ENCODE measurements at regions not wholly inside any gene's neighbourhood (a gene's known extent, or its start where the extent isn't known, plus 50 kb on each side); places are given as distances from the start of the nearest gene placed in this dataset.
"Not testable (repeated sequence)": the region's sequence is repeated elsewhere in the genome, so short reads cannot be mapped to it uniquely, and the experiment has no call there.

GRCh38 chr2:90027231-90027643 is 1335.8 kb downstream of the RPIA start:
- H3K4me2 ChIP-seq (ENCODE audit: insufficient read depth, low read length); H3K9me3 ChIP-seq (ENCODE audit: low read depth, low read length); H3K4me1 ChIP-seq (ENCODE audit: insufficient read depth, low read length); H3K27ac ChIP-seq (ENCODE audit: low read depth, low read length); H4K20me1 ChIP-seq (ENCODE audit: insufficient read depth, low read length); DNase-seq (ENCODE audit: insufficient read length, low spot score, missing footprints); H2AFZ ChIP-seq (ENCODE audit: low read length); H3K4me3 ChIP-seq (ENCODE audit: insufficient read depth, low read length); H3K36me3 ChIP-seq (ENCODE audit: insufficient read depth, low read length); H3K27me3 ChIP-seq (ENCODE audit: insufficient read depth, low read length); H3K79me2 ChIP-seq (ENCODE audit: insufficient read depth, low read length): not testable (repeated sequence)
- TF ChIP-seq CTCF (IDR thresholded peaks at IDR 0.05; ENCODE audit: extremely low read depth, low read depth, low read length), result peak; percentile 29

- not testable (repeated sequence) for DNase-seq (ENCODE audit: insufficient read length, low spot score, missing footprints); H4K20me1 ChIP-seq (ENCODE audit: insufficient read depth, low read length); H3K79me2 ChIP-seq (ENCODE audit: insufficient read depth, low read length)
These were observed 1337.1 kb downstream of the RPIA start for GRCh38 chr2:90028381-90029079.

GRCh38 chr2:90029080-90029428 is 1337.6 kb downstream of the RPIA start:
- not testable (repeated sequence) for H3K36me3 ChIP-seq (ENCODE audit: insufficient read depth, low read length); H3K4me1 ChIP-seq (ENCODE audit: insufficient read depth, low read length); H3K27ac ChIP-seq (ENCODE audit: low read depth, low read length); H3K79me2 ChIP-seq (ENCODE audit: insufficient read depth, low read length); H3K4me3 ChIP-seq (ENCODE audit: insufficient read depth, low read length); H4K20me1 ChIP-seq (ENCODE audit: insufficient read depth, low read length); H3K4me2 ChIP-seq (ENCODE audit: insufficient read depth, low read length); DNase-seq (ENCODE audit: insufficient read length, low spot score, missing footprints); H3K9me3 ChIP-seq (ENCODE audit: low read depth, low read length); H2AFZ ChIP-seq (ENCODE audit: low read length); H3K27me3 ChIP-seq (ENCODE audit: insufficient read depth, low read length)

More at GRCh38 chr2:90028381-90029079, 1337.1 kb downstream of the RPIA start:
- H3K36me3 ChIP-seq (ENCODE audit: insufficient read depth, low read length); H2AFZ ChIP-seq (ENCODE audit: low read length); H3K4me2 ChIP-seq (ENCODE audit: insufficient read depth, low read length); H3K4me1 ChIP-seq (ENCODE audit: insufficient read depth, low read length); H3K9me3 ChIP-seq (ENCODE audit: low read depth, low read length); H3K27me3 ChIP-seq (ENCODE audit: insufficient read depth, low read length); H3K27ac ChIP-seq (ENCODE audit: low read depth, low read length); H3K4me3 ChIP-seq (ENCODE audit: insufficient read depth, low read length): not testable (repeated sequence)

- not testable (repeated sequence) for H2AFZ ChIP-seq (ENCODE audit: low read length); H3K36me3 ChIP-seq (ENCODE audit: insufficient read depth, low read length); DNase-seq (ENCODE audit: insufficient read length, low spot score, missing footprints); H3K4me2 ChIP-seq (ENCODE audit: insufficient read depth, low read length); H3K4me1 ChIP-seq (ENCODE audit: insufficient read depth, low read length); H3K4me3 ChIP-seq (ENCODE audit: insufficient read depth, low read length); H3K79me2 ChIP-seq (ENCODE audit: insufficient read depth, low read length); H3K9me3 ChIP-seq (ENCODE audit: low read depth, low read length); H4K20me1 ChIP-seq (ENCODE audit: insufficient read depth, low read length); H3K27me3 ChIP-seq (ENCODE audit: insufficient read depth, low read length); H3K27ac ChIP-seq (ENCODE audit: low read depth, low read length)
These were observed 1340.8 kb downstream of the RPIA start for GRCh38 chr2:90032269-90032668.

GRCh38 chr2:90036335-90036734 is 1344.9 kb downstream of the RPIA start:
- not testable (repeated sequence) for H3K4me2 ChIP-seq (ENCODE audit: insufficient read depth, low read length); H3K27ac ChIP-seq (ENCODE audit: low read depth, low read length); H3K4me3 ChIP-seq (ENCODE audit: insufficient read depth, low read length); H3K27me3 ChIP-seq (ENCODE audit: insufficient read depth, low read length); H2AFZ ChIP-seq (ENCODE audit: low read length); H3K79me2 ChIP-seq (ENCODE audit: insufficient read depth, low read length); H4K20me1 ChIP-seq (ENCODE audit: insufficient read depth, low read length); H3K9me3 ChIP-seq (ENCODE audit: low read depth, low read length); DNase-seq (ENCODE audit: insufficient read length, low spot score, missing footprints); H3K36me3 ChIP-seq (ENCODE audit: insufficient read depth, low read length); H3K4me1 ChIP-seq (ENCODE audit: insufficient read depth, low read length)

GRCh38 chr2:90039093-90039492 is 1347.6 kb downstream of the RPIA start:
- H3K4me3 ChIP-seq (ENCODE audit: insufficient read depth, low read length); H4K20me1 ChIP-seq (ENCODE audit: insufficient read depth, low read length); H3K79me2 ChIP-seq (ENCODE audit: insufficient read depth, low read length); H3K4me2 ChIP-seq (ENCODE audit: insufficient read depth, low read length); DNase-seq (ENCODE audit: insufficient read length, low spot score, missing footprints); H2AFZ ChIP-seq (ENCODE audit: low read length); H3K36me3 ChIP-seq (ENCODE audit: insufficient read depth, low read length); H3K27ac ChIP-seq (ENCODE audit: low read depth, low read length); H3K9me3 ChIP-seq (ENCODE audit: low read depth, low read length); H3K4me1 ChIP-seq (ENCODE audit: insufficient read depth, low read length); H3K27me3 ChIP-seq (ENCODE audit: insufficient read depth, low read length): not testable (repeated sequence)

GRCh38 chr2:90047776-90048175 is 1356.3 kb downstream of the RPIA start:
- H3K4me3 ChIP-seq (ENCODE audit: insufficient read depth, low read length); H3K79me2 ChIP-seq (ENCODE audit: insufficient read depth, low read length); H3K9me3 ChIP-seq (ENCODE audit: low read depth, low read length); H4K20me1 ChIP-seq (ENCODE audit: insufficient read depth, low read length); H2AFZ ChIP-seq (ENCODE audit: low read length); H3K36me3 ChIP-seq (ENCODE audit: insufficient read depth, low read length); H3K4me2 ChIP-seq (ENCODE audit: insufficient read depth, low read length); H3K27me3 ChIP-seq (ENCODE audit: insufficient read depth, low read length); DNase-seq (ENCODE audit: insufficient read length, low spot score, missing footprints); H3K4me1 ChIP-seq (ENCODE audit: insufficient read depth, low read length); H3K27ac ChIP-seq (ENCODE audit: low read depth, low read length): not testable (repeated sequence)

- not testable (repeated sequence) for DNase-seq (ENCODE audit: insufficient read length, low spot score, missing footprints); H3K4me1 ChIP-seq (ENCODE audit: insufficient read depth, low read length); H3K4me2 ChIP-seq (ENCODE audit: insufficient read depth, low read length); H3K36me3 ChIP-seq (ENCODE audit: insufficient read depth, low read length); H3K4me3 ChIP-seq (ENCODE audit: insufficient read depth, low read length); H3K27ac ChIP-seq (ENCODE audit: low read depth, low read length); H4K20me1 ChIP-seq (ENCODE audit: insufficient read depth, low read length); H2AFZ ChIP-seq (ENCODE audit: low read length); H3K27me3 ChIP-seq (ENCODE audit: insufficient read depth, low read length); H3K79me2 ChIP-seq (ENCODE audit: insufficient read depth, low read length); H3K9me3 ChIP-seq (ENCODE audit: low read depth, low read length)
These were observed 1360.7 kb downstream of the RPIA start for GRCh38 chr2:90052113-90052631.

Data from osteoblast (primary cell).